ENCODE measurements at regions not wholly inside any gene's neighbourhood (a gene's known extent, or its start where the extent isn't known, plus 50 kb on each side); places are given as distances from the start of the nearest gene placed in this dataset.
"Not testable (repeated sequence)": the region's sequence is repeated elsewhere in the genome, so short reads cannot be mapped to it uniquely, and the experiment has no call there.

GRCh38 chr1:61028136-61028535 is 54.2 kb upstream of the NFIA start:
- TF ChIP-seq CTCF (IDR thresholded peaks at IDR 0.05; ENCODE audit: low read depth, low read length) = no peak
- H3K4me3 ChIP-seq (ENCODE audit: low read depth, low read length) = no peak overlapping the region

- H3K4me3 ChIP-seq (ENCODE audit: low read depth, low read length) = not testable (repeated sequence)
Observed at GRCh38 chr1:61018068-61018467, 64.3 kb upstream of the NFIA start.

- no peak for TF ChIP-seq CTCF (IDR thresholded peaks at IDR 0.05; ENCODE audit: low read depth, low read length)
- no peak overlapping the region for H3K4me3 ChIP-seq (ENCODE audit: low read depth, low read length)
Observed at GRCh38 chr1:61017651-61018050, 64.7 kb upstream of the NFIA start.

- no peak for TF ChIP-seq CTCF (IDR thresholded peaks at IDR 0.05; ENCODE audit: low read depth, low read length)
- H3K4me3 ChIP-seq (ENCODE audit: low read depth, low read length) = no peak overlapping the region
Observed at GRCh38 chr1:61013946-61014667, 68.3 kb upstream of the NFIA start.

GRCh38 chr1:61013189-61013945 is 69.0 kb upstream of the NFIA start:
- TF ChIP-seq CTCF (IDR thresholded peaks at IDR 0.05; ENCODE audit: low read depth, low read length) = no peak
- no peak overlapping the region for H3K4me3 ChIP-seq (ENCODE audit: low read depth, low read length)

- H3K4me3 ChIP-seq (ENCODE audit: low read depth, low read length) = no peak overlapping the region
- TF ChIP-seq CTCF (IDR thresholded peaks at IDR 0.05; ENCODE audit: low read depth, low read length) = no peak
Observed at GRCh38 chr1:61012341-61012761, 70.0 kb upstream of the NFIA start.

- no peak overlapping the region for H3K4me3 ChIP-seq (ENCODE audit: low read depth, low read length)
- no peak for TF ChIP-seq CTCF (IDR thresholded peaks at IDR 0.05; ENCODE audit: low read depth, low read length)
Observed at GRCh38 chr1:61011561-61012263, 70.6 kb upstream of the NFIA start.
